GM12891 (cell line): ENCODE measurements at regions not wholly inside any gene's neighbourhood (a gene's known extent, or its start where the extent isn't known, plus 50 kb on each side); places are given as distances from the start of the nearest gene placed in this dataset.

Experiments
- POLR2A ChIP-seq: IDR thresholded peaks from 2 replicates; pipeline ENCODE4 v1.6.1; 2011; ENCODE audit warnings: low read depth, low read length, control low read depth
- POLR2AphosphoS5 ChIP-seq: IDR thresholded peaks from 2 replicates; pipeline ENCODE4 v1.6.1; 2011; ENCODE audit warnings: low read depth, low read length, control low read depth
- TAF1 ChIP-seq: IDR thresholded peaks from 2 replicates; pipeline ENCODE4 v1.6.1; 2011; ENCODE audit warnings: low read depth, low read length, control low read depth

- TF ChIP-seq TAF1 (no peak), POLR2A (no peak), POLR2AphosphoS5 (no peak)
These were observed 113.3 kb upstream of the SHISA3 start for GRCh38 chr4:42284030-42284429.
